H1 (cell line): ENCODE measurements at regions not wholly inside any gene's neighbourhood (a gene's known extent, or its start where the extent isn't known, plus 50 kb on each side); places are given as distances from the start of the nearest gene placed in this dataset.

Experiments
- CTCF ChIA-PET: fragments of 300-600 bp; sonication (Branson Sonifier 250); formaldehyde crosslinking; loops from one replicate; lab custom pipeline; 2021; ENCODE audit not compliant: partially characterized antibody; lab: Charles Lee
- POLR2A ChIA-PET: fragments of 300-600 bp; sonication (Branson Sonifier 250); formaldehyde crosslinking; loops from one replicate; lab custom pipeline; 2021; ENCODE audit warnings: inconsistent platforms; ENCODE audit not compliant: partially characterized antibody; lab: Charles Lee
- DNase-seq, 2 experiments: peaks; one replicate each; pipeline versions ENCODE4 v3.0.0 to v3.0.0-alpha.2; 2010 to 2022; ENCODE audit warnings: low spot score in 2 of 2, low read depth in 1 of 2, mixed read lengths in 1 of 2
- FAIRE-seq: peaks from 2 replicates; lab custom pipeline; 2011; peaks lifted over from hg19 to GRCh38; lab: Jason Lieb, UNC
- H2AFZ ChIP-seq: 2 replicates; pipeline ENCODE4 v1.8.1; 2012; ENCODE audit warnings: low read length, inconsistent platforms
- H2AK5ac ChIP-seq: 2 replicates; pipeline ENCODE4 v1.6.1; 2013; ENCODE audit warnings: low read depth, low read length
- H2BK120ac ChIP-seq: replicated peaks from 2 replicates; pipeline ENCODE3; 2013; ENCODE audit warnings: low read depth, low read length, inconsistent platforms
- H2BK12ac ChIP-seq: 2 replicates; pipeline ENCODE4 v1.6.1; 2013; ENCODE audit warnings: low read depth, low read length
- H2BK15ac ChIP-seq: 2 replicates; pipeline ENCODE4 v1.6.1; 2013; ENCODE audit warnings: low read length
- H2BK20ac ChIP-seq: 2 replicates; pipeline ENCODE4 v1.6.1; 2013; ENCODE audit warnings: low read length
- H2BK5ac ChIP-seq: 2 replicates; pipeline ENCODE4 v1.6.1; 2013; ENCODE audit warnings: low read depth, low read length
- H3K14ac ChIP-seq: 2 replicates; pipeline ENCODE4 v1.6.1; 2013; ENCODE audit warnings: inconsistent platforms; ENCODE audit not compliant: insufficient read length
- H3K18ac ChIP-seq: 2 replicates; pipeline ENCODE4 v1.6.1; 2013; ENCODE audit warnings: low read length; ENCODE audit errors: extremely low read depth
- H3K23ac ChIP-seq: 2 replicates; pipeline ENCODE4 v1.6.1; 2013; ENCODE audit warnings: inconsistent platforms; ENCODE audit not compliant: insufficient read length
- H3K23me2 ChIP-seq: 2 replicates; pipeline ENCODE4 v1.6.1; 2013; ENCODE audit warnings: low read depth, low read length
- H3K27ac ChIP-seq: 2 replicates; pipeline ENCODE4 v1.6.1; 2011; ENCODE audit warnings: low read depth, low read length, inconsistent platforms
- H3K27me3 ChIP-seq, 4 experiments: replicated peaks in 1 of 4; 1 replicate in 1 of 4; 2 replicates in 3 of 4; pipeline versions ENCODE4 v1.6.1 to v1.8.1; 2011 to 2013; ENCODE audit warnings: low read length in 3 of 4, mild to moderate bottlenecking in 3 of 4, inconsistent platforms in 2 of 4, mixed read lengths in 2 of 4, moderate library complexity in 1 of 4; ENCODE audit not compliant: control insufficient read depth in 3 of 4, insufficient read depth in 3 of 4; ENCODE audit errors: extremely low read depth in 1 of 4
- H3K36me3 ChIP-seq, 4 experiments: 2 replicates each; pipeline versions ENCODE4 v1.6.1 to v1.8.1; 2011 to 2013; ENCODE audit warnings: mild to moderate bottlenecking in 4 of 4, low read length in 3 of 4, moderate library complexity in 2 of 4, control low read depth in 1 of 4, inconsistent platforms in 1 of 4; ENCODE audit not compliant: insufficient read depth in 4 of 4, control insufficient read depth in 2 of 4
- H3K4ac ChIP-seq: replicated peaks from 2 replicates; pipeline ENCODE3; 2013; ENCODE audit warnings: low read length, low read depth, mixed read lengths, inconsistent platforms; ENCODE audit not compliant: insufficient read length
- H3K4me1 ChIP-seq, 4 experiments: replicated peaks in 1 of 4; 1 replicate in 1 of 4; 2 replicates in 3 of 4; pipeline versions ENCODE4 v1.6.1 to v1.8.1; 2011 to 2013; ENCODE audit warnings: low read length in 3 of 4, inconsistent platforms in 2 of 4, mixed read lengths in 1 of 4; ENCODE audit not compliant: insufficient read depth in 4 of 4, control insufficient read depth in 3 of 4
- H3K4me2 ChIP-seq, 2 experiments: 2 replicates each; pipeline versions ENCODE4 v1.6.1 to v1.8.1; 2011 to 2013; ENCODE audit warnings: low read depth in 2 of 2, low read length in 2 of 2, control low read depth in 1 of 2, inconsistent platforms in 1 of 2, mild to moderate bottlenecking in 1 of 2; ENCODE audit not compliant: insufficient read depth in 1 of 2
- H3K4me3 ChIP-seq, 4 experiments: fragments of 200-600, 300-600 bp in 1 of 4; sonication (generic), shearing (Covaris generic), sonication (Bioruptor Twin) in 1 of 4; 2 replicates each; pipeline versions ENCODE4 v1.5.1 to v1.8.1; 2011 to 2016; ENCODE audit warnings: low read length in 4 of 4, low read depth in 3 of 4, control low read depth in 2 of 4, inconsistent platforms in 2 of 4, mild to moderate bottlenecking in 2 of 4, mixed read lengths in 1 of 4, moderate library complexity in 1 of 4; ENCODE audit not compliant: insufficient read depth in 2 of 4; ENCODE audit errors: extremely low read depth in 1 of 4
- H3K56ac ChIP-seq: replicated peaks from 2 replicates; pipeline ENCODE3; 2013; ENCODE audit warnings: low read depth, mild to moderate bottlenecking, mixed read lengths, low read length, inconsistent platforms; ENCODE audit not compliant: insufficient read length
- H3K79me1 ChIP-seq: 2 replicates; pipeline ENCODE4 v1.6.1; 2013; ENCODE audit warnings: low read depth, low read length, control low read depth
- H3K79me2 ChIP-seq, 2 experiments: 2 replicates each; pipeline versions ENCODE4 v1.6.1 to v1.8.1; 2012 to 2013; ENCODE audit warnings: low read length in 2 of 2, mild to moderate bottlenecking in 2 of 2, inconsistent platforms in 1 of 2; ENCODE audit not compliant: insufficient read depth in 2 of 2, control insufficient read depth in 1 of 2
- H3K9ac ChIP-seq, 4 experiments: replicated peaks in 1 of 4; 1 replicate in 1 of 4; 2 replicates in 3 of 4; pipeline versions ENCODE4 v1.6.1 to v1.8.1; 2011 to 2013; ENCODE audit warnings: low read depth in 3 of 4, low read length in 3 of 4, control low read depth in 2 of 4, mild to moderate bottlenecking in 2 of 4, moderate library complexity in 2 of 4, inconsistent platforms in 1 of 4; ENCODE audit errors: extremely low read depth in 1 of 4
- H3K9me3 ChIP-seq, 2 experiments: 2 replicates each; pipeline versions ENCODE4 v1.6.1 to v1.8.1; 2012 to 2013; ENCODE audit warnings: mild to moderate bottlenecking in 2 of 2, moderate library complexity in 2 of 2, control low read depth in 1 of 2, inconsistent platforms in 1 of 2, low read depth in 1 of 2, low read length in 1 of 2, mixed read lengths in 1 of 2; ENCODE audit not compliant: insufficient read depth in 2 of 2
- H4K20me1 ChIP-seq, 2 experiments: replicated peaks in 1 of 2; 2 replicates each; pipeline versions ENCODE3 to v1.8.1; 2011 to 2013; ENCODE audit warnings: inconsistent platforms in 2 of 2, low read length in 2 of 2, mild to moderate bottlenecking in 1 of 2; ENCODE audit not compliant: insufficient read depth in 2 of 2, control insufficient read depth in 1 of 2
- H4K5ac ChIP-seq: 2 replicates; pipeline ENCODE4 v1.6.1; 2013; ENCODE audit warnings: low read length, low read depth, mixed read lengths, inconsistent platforms; ENCODE audit not compliant: insufficient read length
- H4K8ac ChIP-seq: 2 replicates; pipeline ENCODE4 v1.8.0; 2013; ENCODE audit warnings: mild to moderate bottlenecking, moderate library complexity, low read length, inconsistent platforms; ENCODE audit not compliant: insufficient read depth; ENCODE audit errors: extremely low read depth
- H4K91ac ChIP-seq: replicated peaks from 2 replicates; pipeline ENCODE3; 2013; ENCODE audit warnings: low read length, mixed read lengths, inconsistent platforms; ENCODE audit not compliant: insufficient read length
- CBX8 ChIP-seq: fragments of 300-800, 300-1000 bp; sonication (generic); IDR thresholded peaks from 2 replicates; pipeline ENCODE4 v1.7.1; 2016; ENCODE audit warnings: low read depth, low read length, borderline replicate concordance
- CTCF ChIP-seq, 3 experiments: IDR thresholded peaks; 1 replicate in 2 of 3; 2 replicates in 1 of 3; pipeline versions ENCODE4 v1.5.1 to v1.6.1; 2011; ENCODE audit warnings: low read length in 3 of 3, mild to moderate bottlenecking in 3 of 3, inconsistent platforms in 2 of 3, low read depth in 1 of 3, moderate library complexity in 1 of 3; ENCODE audit not compliant: insufficient read depth in 1 of 3; ENCODE audit errors: control extremely low read depth in 1 of 3
- NANOG ChIP-seq: IDR thresholded peaks from 2 replicates; pipeline ENCODE4 v1.6.1; 2011; ENCODE audit warnings: low read length, low read depth, mild to moderate bottlenecking, inconsistent platforms; ENCODE audit not compliant: insufficient read depth, poor library complexity, severe bottlenecking
- PHF8 ChIP-seq: fragments of 200-600 bp; sonication (generic); conservative IDR thresholded peaks from 2 replicates; pipeline ENCODE4 v1.7.1; 2012; ENCODE audit warnings: low read depth, mild to moderate bottlenecking, inconsistent platforms, low read length, moderate library complexity
- WGBS, 2 experiments: shearing (Covaris generic) in 1 of 2; methylation state at CpG; one replicate each; pipeline versions ENCODE4 v1.1.6 to v1.1.7; 2013 to 2015; ENCODE audit warnings: low lambda C conversion rate in 2 of 2, mixed read lengths in 2 of 2, inconsistent platforms in 1 of 2, low coverage in 1 of 2, missing lambda C conversion rate in 1 of 2; ENCODE audit not compliant: insufficient replicate concordance in 2 of 2, insufficient coverage in 1 of 2, insufficient read length in 1 of 2; ENCODE audit errors: extremely low coverage in 1 of 2, missing lambda C conversion rate in 1 of 2; 5-methylcytosine and 5-hydroxymethylcytosine counted together

DNA sequence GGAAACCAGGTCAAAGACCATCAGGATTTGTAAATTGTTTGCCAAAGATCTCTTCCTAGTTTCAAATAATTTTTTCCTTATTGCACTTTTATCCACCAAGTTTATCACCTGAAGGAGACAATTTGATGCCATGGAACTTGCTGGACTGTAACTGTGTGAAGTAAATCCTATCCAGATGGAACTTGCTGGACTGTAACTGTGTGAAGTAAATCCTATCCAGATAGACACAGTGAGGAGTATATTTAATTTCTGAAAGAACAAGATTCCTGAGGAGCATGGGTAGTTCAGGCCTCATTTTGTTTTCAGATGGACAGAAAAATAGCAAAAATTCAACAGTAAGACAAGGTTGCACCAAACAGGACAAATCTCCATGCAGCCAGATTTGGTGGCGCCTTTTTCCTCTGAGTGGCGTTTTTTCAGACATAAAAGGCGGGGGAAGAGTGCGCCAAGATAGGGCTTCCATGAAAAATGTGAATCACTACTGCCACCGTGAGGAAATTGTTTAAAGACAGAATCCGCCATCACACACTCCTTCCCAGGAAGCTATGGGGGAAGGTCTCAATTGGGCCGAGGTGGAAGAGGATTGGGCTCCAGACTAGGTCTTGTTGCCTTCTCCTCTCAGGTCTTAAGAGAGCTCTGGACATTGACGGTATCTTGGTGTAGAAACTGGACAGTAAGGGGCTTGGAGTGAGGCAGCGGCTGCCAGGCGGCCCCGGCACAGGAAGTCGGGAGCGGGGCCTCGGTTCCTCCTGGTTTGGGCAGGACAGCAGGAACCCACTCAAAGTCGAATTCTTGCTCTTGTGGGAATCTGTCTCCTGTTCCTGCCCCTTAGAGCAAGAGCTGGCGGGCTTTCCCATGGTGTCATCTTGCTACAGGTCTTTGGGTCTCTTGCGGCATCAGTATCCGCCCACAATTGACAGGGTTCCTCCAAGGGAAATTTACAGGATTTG, 234.7 kb downstream of the OR13H1 start:
- 93% methylated on average over 15 of the region's 18 CpGs; no CpG with 5 or more reads in 1 of the 2 experiments for WGBS, 2 experiments
- H3K9ac ChIP-seq, result no peak overlapping the region
- H4K8ac ChIP-seq, result no peak overlapping the region
- H3K4ac ChIP-seq, result no peak overlapping the region
- H3K36me3 ChIP-seq, result peaks cover 9 to 86% (median 43%) of the 10 kb centered on the region in 4 experiments
- no peak for TF ChIP-seq CTCF (IDR thresholded peaks at IDR 0.05; ENCODE audit: control extremely low read depth in 1 of 3, insufficient read depth in 1 of 3, low read depth in 1 of 3, low read length in 3 of 3)
- no peak for TF ChIP-seq NANOG
- no peak for TF ChIP-seq CBX8
- no peak for TF ChIP-seq PHF8
- H2BK5ac ChIP-seq, result no peak overlapping the region
- ChIA-PET CTCF (no interaction called here), POLR2A (no interaction called here)
- no peaks in the 10 kb centered on the region for H3K27me3 ChIP-seq
- no peak overlapping the region for H3K56ac ChIP-seq
- no peak overlapping the region for H4K5ac ChIP-seq
- H3K9me3 ChIP-seq, result no peaks in the 10 kb centered on the region
- H2BK20ac ChIP-seq, result no peak overlapping the region
- no peak overlapping the region for H2BK12ac ChIP-seq
- no peak overlapping the region for H3K27ac ChIP-seq
- H2BK15ac ChIP-seq, result no peak overlapping the region
- no peak overlapping the region for H4K91ac ChIP-seq
- H2AFZ ChIP-seq, result no peak overlapping the region
- no peak overlapping the region for H2AK5ac ChIP-seq
- H4K20me1 ChIP-seq, result no peaks in the 10 kb centered on the region
- H3K4me1 ChIP-seq, result no peaks in the 10 kb centered on the region
- no peaks in the 10 kb centered on the region for H3K23me2 ChIP-seq
- no peak overlapping the region for H3K23ac ChIP-seq
- no peaks in the 10 kb centered on the region for H3K79me2 ChIP-seq
- no peak for DNase-seq
- no peak overlapping the region for H3K14ac ChIP-seq
- H3K4me2 ChIP-seq, result no peak overlapping the region
- H3K4me3 ChIP-seq, result no peak overlapping the region
- no peak overlapping the region for H3K18ac ChIP-seq
- no peak for FAIRE-seq
- H3K79me1 ChIP-seq, result no peaks in the 10 kb centered on the region
- H2BK120ac ChIP-seq, result no peak overlapping the region
